ENCODE measurements at regions not wholly inside any gene's neighbourhood (a gene's known extent, or its start where the extent isn't known, plus 50 kb on each side); places are given as distances from the start of the nearest gene placed in this dataset.

- no peak for TF ChIP-seq CTCF (IDR thresholded peaks at IDR 0.05; ENCODE audit: unreplicated experiment)
- DNase-seq (ENCODE audit: low spot score): no peak
- Mint-ChIP-seq H3K27me3 (ENCODE audit: unreplicated experiment) (peaks cover 3% of the 10 kb centered on the region), H3K4me3 (ENCODE audit: unreplicated experiment) (no peak overlapping the region), H3K4me1 (ENCODE audit: unreplicated experiment) (no peaks in the 10 kb centered on the region), H3K36me3 (ENCODE audit: low read depth, unreplicated experiment) (no peaks in the 10 kb centered on the region), H3K27ac (ENCODE audit: unreplicated experiment) (no peak overlapping the region), H3K9me3 (ENCODE audit: unreplicated experiment) (no peaks in the 10 kb centered on the region)
Observed at GRCh38 chr2:237198164-237198855, 112.6 kb downstream of the COPS8 start.

- H3K9me3 Mint-ChIP-seq (ENCODE audit: unreplicated experiment): no peaks in the 10 kb centered on the region
- no peak overlapping the region for H3K27ac Mint-ChIP-seq (ENCODE audit: unreplicated experiment)
- no peak overlapping the region for H3K4me3 Mint-ChIP-seq (ENCODE audit: unreplicated experiment)
- no peak for DNase-seq (ENCODE audit: low spot score)
- H3K27me3 Mint-ChIP-seq (ENCODE audit: unreplicated experiment): peaks cover 3% of the 10 kb centered on the region
- H3K36me3 Mint-ChIP-seq (ENCODE audit: low read depth, unreplicated experiment): no peaks in the 10 kb centered on the region
- TF ChIP-seq CTCF (IDR thresholded peaks at IDR 0.05; ENCODE audit: unreplicated experiment): no peak
- H3K4me1 Mint-ChIP-seq (ENCODE audit: unreplicated experiment): no peaks in the 10 kb centered on the region
Observed at GRCh38 chr2:237199082-237199481, 113.4 kb downstream of the COPS8 start.

- H3K4me1 Mint-ChIP-seq (ENCODE audit: unreplicated experiment): no peaks in the 10 kb centered on the region
- H3K4me3 Mint-ChIP-seq (ENCODE audit: unreplicated experiment): no peak overlapping the region
- DNase-seq (ENCODE audit: low spot score): no peak
- H3K27ac Mint-ChIP-seq (ENCODE audit: unreplicated experiment): no peak overlapping the region
- no peaks in the 10 kb centered on the region for H3K9me3 Mint-ChIP-seq (ENCODE audit: unreplicated experiment)
- no peak for TF ChIP-seq CTCF (IDR thresholded peaks at IDR 0.05; ENCODE audit: unreplicated experiment)
- no peaks in the 10 kb centered on the region for H3K27me3 Mint-ChIP-seq (ENCODE audit: unreplicated experiment)
- H3K36me3 Mint-ChIP-seq (ENCODE audit: low read depth, unreplicated experiment): no peaks in the 10 kb centered on the region
Observed at GRCh38 chr2:237199577-237199976, 113.9 kb downstream of the COPS8 start.

- peaks cover 7% of the 10 kb centered on the region for H3K4me1 Mint-ChIP-seq (ENCODE audit: unreplicated experiment)
Observed at GRCh38 chr2:237200462-237200861, 114.8 kb downstream of the COPS8 start.

More at GRCh38 chr2:237200462-237200861, 114.8 kb downstream of the COPS8 start:
- no peaks in the 10 kb centered on the region for H3K9me3 Mint-ChIP-seq (ENCODE audit: unreplicated experiment)
- no peaks in the 10 kb centered on the region for H3K27me3 Mint-ChIP-seq (ENCODE audit: unreplicated experiment)
- no peaks in the 10 kb centered on the region for H3K36me3 Mint-ChIP-seq (ENCODE audit: low read depth, unreplicated experiment)
- H3K27ac Mint-ChIP-seq (ENCODE audit: unreplicated experiment): no peak overlapping the region
- no peak for DNase-seq (ENCODE audit: low spot score)
- TF ChIP-seq CTCF (IDR thresholded peaks at IDR 0.05; ENCODE audit: unreplicated experiment): no peak
- no peak overlapping the region for H3K4me3 Mint-ChIP-seq (ENCODE audit: unreplicated experiment)

Measured in endothelial cell (in vitro differentiated cells).